Parathyroid adenoma (tissue), 2 donors: ENCODE measurements at regions not wholly inside any gene's neighbourhood (a gene's known extent, or its start where the extent isn't known, plus 50 kb on each side); places are given as distances from the start of the nearest gene placed in this dataset.

Source experiments
- H2AFZ ChIP-seq: fragments of 300-600 bp; sonication (generic); one replicate; pipeline ENCODE4 v1.7.0; 2017; ENCODE audit warnings: antibody characterized with exemption, mild to moderate bottlenecking
- H3K27ac ChIP-seq: fragments of 300-600 bp; sonication (generic); one replicate; pipeline ENCODE4 v1.7.0; 2017
- H3K27me3 ChIP-seq: fragments of 300-600 bp; sonication (generic); one replicate; pipeline ENCODE4 v1.7.0; 2017; ENCODE audit warnings: low read length; ENCODE audit not compliant: control insufficient read depth, insufficient read depth
- H3K36me3 ChIP-seq: fragments of 300-600 bp; sonication (generic); one replicate; pipeline ENCODE4 v1.7.0; 2017; ENCODE audit warnings: low read length; ENCODE audit not compliant: control insufficient read depth, insufficient read depth
- H3K4me1 ChIP-seq: fragments of 300-600 bp; sonication (generic); one replicate; pipeline ENCODE4 v1.7.0; 2017; ENCODE audit warnings: control low read depth
- H3K4me2 ChIP-seq: fragments of 300-600 bp; sonication (generic); one replicate; pipeline ENCODE4 v1.7.0; 2017; ENCODE audit warnings: low read length
- H3K4me3 ChIP-seq: fragments of 300-600 bp; sonication (generic); one replicate; pipeline ENCODE4 v1.7.0; 2017; ENCODE audit warnings: low read depth, low read length
- H3K79me2 ChIP-seq: fragments of 300-600 bp; sonication (generic); one replicate; pipeline ENCODE4 v1.7.0; 2017; ENCODE audit warnings: control low read depth
- H3K9ac ChIP-seq: fragments of 300-600 bp; sonication (generic); one replicate; pipeline ENCODE4 v1.7.0; 2017; ENCODE audit warnings: mild to moderate bottlenecking
- H3K9me3 ChIP-seq: fragments of 300-600 bp; sonication (generic); one replicate; pipeline ENCODE4 v1.7.0; 2017; ENCODE audit warnings: low read length; ENCODE audit not compliant: control insufficient read depth
- CTCF ChIP-seq: fragments of 300-600 bp; sonication (generic); IDR thresholded peaks from one replicate; pipeline ENCODE4 v1.7.0; 2017; ENCODE audit warnings: antibody characterized with exemption, mild to moderate bottlenecking
- donor health status: primary hyperparathyroidism.

GRCh38 chr22:48112687-48113521, 1350.5 kb downstream of the TBC1D22A start:
- Histone ChIP-seq H3K9ac (no peak overlapping the region), H3K79me2 (no peaks in the 10 kb centered on the region), H3K4me2 (no peak overlapping the region), H3K4me1 (no peaks in the 10 kb centered on the region), H3K9me3 (no peaks in the 10 kb centered on the region), H3K27ac (no peak overlapping the region), H2AFZ (no peak overlapping the region), H3K27me3 (no peaks in the 10 kb centered on the region), H3K4me3 (no peak overlapping the region), H3K36me3 (no peaks in the 10 kb centered on the region)
- no peak for TF ChIP-seq CTCF

GRCh38 chr22:48106715-48107259, 1344.3 kb downstream of the TBC1D22A start:
- Histone ChIP-seq H3K4me2 (no peak overlapping the region), H3K9me3 (no peaks in the 10 kb centered on the region), H3K9ac (no peak overlapping the region), H3K4me1 (no peaks in the 10 kb centered on the region), H3K27me3 (no peaks in the 10 kb centered on the region), H3K36me3 (no peaks in the 10 kb centered on the region), H3K79me2 (no peaks in the 10 kb centered on the region), H3K4me3 (no peak overlapping the region), H2AFZ (no peak overlapping the region), H3K27ac (no peak overlapping the region)
- no peak for TF ChIP-seq CTCF

GRCh38 chr22:48106215-48106614, 1343.8 kb downstream of the TBC1D22A start:
- no peak overlapping the region for H3K4me2 ChIP-seq
- no peak overlapping the region for H2AFZ ChIP-seq
- no peaks in the 10 kb centered on the region for H3K27me3 ChIP-seq
- H3K9me3 ChIP-seq, result no peaks in the 10 kb centered on the region
- H3K79me2 ChIP-seq, result no peaks in the 10 kb centered on the region
- H3K4me1 ChIP-seq, result no peaks in the 10 kb centered on the region
- no peak for TF ChIP-seq CTCF
- H3K9ac ChIP-seq, result no peak overlapping the region
- no peak overlapping the region for H3K4me3 ChIP-seq
- H3K27ac ChIP-seq, result no peak overlapping the region
- no peaks in the 10 kb centered on the region for H3K36me3 ChIP-seq

- Histone ChIP-seq H3K36me3 (no peaks in the 10 kb centered on the region), H3K27ac (no peak overlapping the region), H3K4me3 (no peak overlapping the region), H3K9me3 (no peaks in the 10 kb centered on the region), H3K79me2 (no peaks in the 10 kb centered on the region), H2AFZ (no peak overlapping the region), H3K9ac (no peak overlapping the region), H3K27me3 (no peaks in the 10 kb centered on the region), H3K4me1 (no peaks in the 10 kb centered on the region), H3K4me2 (no peak overlapping the region)
- no peak for TF ChIP-seq CTCF
Observed at GRCh38 chr22:48105259-48105658, 1342.8 kb downstream of the TBC1D22A start.

GRCh38 chr22:48104766-48105165, 1342.3 kb downstream of the TBC1D22A start:
- Histone ChIP-seq H3K4me1 (no peaks in the 10 kb centered on the region), H3K4me3 (no peak overlapping the region), H3K36me3 (no peaks in the 10 kb centered on the region), H3K9ac (no peak overlapping the region), H3K79me2 (no peaks in the 10 kb centered on the region), H3K9me3 (no peaks in the 10 kb centered on the region), H3K27me3 (no peaks in the 10 kb centered on the region), H3K27ac (no peak overlapping the region), H2AFZ (no peak overlapping the region), H3K4me2 (no peak overlapping the region)
- TF ChIP-seq CTCF, result no peak
